C4-2B (cell line): ENCODE measurements at regions not wholly inside any gene's neighbourhood (a gene's known extent, or its start where the extent isn't known, plus 50 kb on each side); places are given as distances from the start of the nearest gene placed in this dataset.

Experiments
- ZFX ChIP-seq: fragments of 450-650 bp; IDR thresholded peaks from 2 replicates; pipeline ENCODE4 v1.6.1; 2017
- TF ChIP-seq, protein P1 (sequence below): fragments of 450-650 bp; conservative IDR thresholded peaks from 2 replicates; pipeline ENCODE4 v1.5.1; 2017; ENCODE audit warnings: mild to moderate bottlenecking

DNA sequence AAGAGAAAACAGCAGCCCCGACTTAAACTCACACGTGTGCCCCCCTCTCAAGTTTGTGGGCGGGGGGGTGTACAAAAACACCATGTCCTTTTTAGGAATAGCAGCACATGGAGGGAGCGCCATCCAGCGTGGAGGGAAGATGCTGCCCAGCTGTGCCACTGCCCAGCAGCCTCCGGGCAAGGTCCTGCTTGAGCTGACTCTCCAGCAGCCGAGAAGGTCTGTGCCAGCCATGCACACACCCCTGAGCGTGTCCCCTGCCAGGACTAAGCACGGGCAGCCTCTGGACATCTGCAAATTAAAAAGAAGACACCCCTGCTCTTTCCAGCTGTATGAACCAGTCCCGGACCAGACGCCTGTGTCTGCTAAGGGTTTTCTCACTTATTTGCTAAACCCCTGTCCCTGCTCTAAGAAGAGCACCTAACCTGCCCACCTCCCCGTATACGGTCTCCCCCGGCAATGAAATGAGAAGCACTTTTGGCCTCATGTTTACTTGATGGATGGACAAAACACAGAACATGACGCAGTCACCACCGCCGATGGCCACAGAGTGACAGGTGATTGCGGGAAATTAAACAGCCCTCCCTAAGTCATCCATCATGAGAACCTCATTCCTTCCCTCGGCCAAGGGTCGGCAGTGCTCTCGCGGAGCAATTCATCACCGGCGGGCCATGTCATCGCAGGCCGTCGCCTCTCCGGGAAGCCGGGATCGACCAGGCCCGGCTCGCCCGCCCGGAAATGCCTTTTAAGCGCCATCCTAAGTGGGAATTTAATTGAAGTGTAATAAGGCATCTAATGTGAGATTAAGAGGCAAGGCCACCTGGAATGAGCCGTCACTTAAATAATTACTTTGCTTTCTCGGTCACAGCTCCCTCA lies 96.9 kb downstream of the OLFM1 start:
- TF ChIP-seq, protein P1, sequence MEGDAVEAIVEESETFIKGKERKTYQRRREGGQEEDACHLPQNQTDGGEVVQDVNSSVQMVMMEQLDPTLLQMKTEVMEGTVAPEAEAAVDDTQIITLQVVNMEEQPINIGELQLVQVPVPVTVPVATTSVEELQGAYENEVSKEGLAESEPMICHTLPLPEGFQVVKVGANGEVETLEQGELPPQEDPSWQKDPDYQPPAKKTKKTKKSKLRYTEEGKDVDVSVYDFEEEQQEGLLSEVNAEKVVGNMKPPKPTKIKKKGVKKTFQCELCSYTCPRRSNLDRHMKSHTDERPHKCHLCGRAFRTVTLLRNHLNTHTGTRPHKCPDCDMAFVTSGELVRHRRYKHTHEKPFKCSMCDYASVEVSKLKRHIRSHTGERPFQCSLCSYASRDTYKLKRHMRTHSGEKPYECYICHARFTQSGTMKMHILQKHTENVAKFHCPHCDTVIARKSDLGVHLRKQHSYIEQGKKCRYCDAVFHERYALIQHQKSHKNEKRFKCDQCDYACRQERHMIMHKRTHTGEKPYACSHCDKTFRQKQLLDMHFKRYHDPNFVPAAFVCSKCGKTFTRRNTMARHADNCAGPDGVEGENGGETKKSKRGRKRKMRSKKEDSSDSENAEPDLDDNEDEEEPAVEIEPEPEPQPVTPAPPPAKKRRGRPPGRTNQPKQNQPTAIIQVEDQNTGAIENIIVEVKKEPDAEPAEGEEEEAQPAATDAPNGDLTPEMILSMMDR: no peak
- no peak for TF ChIP-seq ZFX
